Progenitor cell of endocrine pancreas (in vitro differentiated cells): ENCODE measurements at regions not wholly inside any gene's neighbourhood (a gene's known extent, or its start where the extent isn't known, plus 50 kb on each side); places are given as distances from the start of the nearest gene placed in this dataset.

Experiments used
- DNase-seq: peaks from one replicate; pipeline ENCODE4 v3.0.0; 2021; ENCODE audit warnings: low spot score; ENCODE audit not compliant: unreplicated experiment
- H3K27ac Mint-ChIP-seq: 2 replicates; pipeline ENCODE4 v1.8.0; 2021; ENCODE audit warnings: mild to moderate bottlenecking, moderate library complexity, mixed read lengths
- H3K27me3 Mint-ChIP-seq: 2 replicates; pipeline ENCODE4 v1.8.0; 2021; ENCODE audit warnings: mixed read lengths
- H3K36me3 Mint-ChIP-seq: 2 replicates; pipeline ENCODE4 v1.8.0; 2022; ENCODE audit warnings: mixed read lengths; ENCODE audit not compliant: insufficient read depth
- H3K4me1 Mint-ChIP-seq: 2 replicates; pipeline ENCODE4 v1.8.0; 2021; ENCODE audit warnings: low read depth, mixed read lengths
- H3K4me3 Mint-ChIP-seq: 2 replicates; pipeline ENCODE4 v1.8.0; 2021; ENCODE audit warnings: low read depth, mild to moderate bottlenecking, moderate library complexity, mixed read lengths
- H3K9me3 Mint-ChIP-seq: 2 replicates; pipeline ENCODE4 v1.8.0; 2021; ENCODE audit warnings: low read depth, mixed read lengths
- CTCF ChIP-seq: fragments of 200-600 bp; sonication (generic); IDR thresholded peaks from one replicate; pipeline ENCODE4 v1.5.0; 2021; ENCODE audit warnings: antibody characterized with exemption, mild to moderate bottlenecking; ENCODE audit not compliant: unreplicated experiment

GRCh38 chr21:19261731-19262376 is 858.3 kb upstream of the TMPRSS15 start:
- H3K4me1 Mint-ChIP-seq = no peaks in the 10 kb centered on the region
- H3K4me3 Mint-ChIP-seq = no peak overlapping the region
- no peak for DNase-seq
- no peaks in the 10 kb centered on the region for H3K27me3 Mint-ChIP-seq
- no peak overlapping the region for H3K27ac Mint-ChIP-seq
- no peaks in the 10 kb centered on the region for H3K36me3 Mint-ChIP-seq
- no peaks in the 10 kb centered on the region for H3K9me3 Mint-ChIP-seq
- no peak for TF ChIP-seq CTCF

- H3K4me1 Mint-ChIP-seq = no peaks in the 10 kb centered on the region
- H3K4me3 Mint-ChIP-seq = no peak overlapping the region
- H3K36me3 Mint-ChIP-seq = no peaks in the 10 kb centered on the region
- no peak for TF ChIP-seq CTCF
- H3K27ac Mint-ChIP-seq = no peak overlapping the region
- DNase-seq = no peak
- no peaks in the 10 kb centered on the region for H3K9me3 Mint-ChIP-seq
- H3K27me3 Mint-ChIP-seq = no peaks in the 10 kb centered on the region
Measured at GRCh38 chr21:19266636-19267035, 863.1 kb upstream of the TMPRSS15 start.

- Mint-ChIP-seq H3K36me3 (no peaks in the 10 kb centered on the region), H3K4me1 (no peaks in the 10 kb centered on the region), H3K4me3 (no peak overlapping the region), H3K27me3 (no peaks in the 10 kb centered on the region), H3K27ac (no peak overlapping the region), H3K9me3 (no peaks in the 10 kb centered on the region)
- no peak for TF ChIP-seq CTCF
- no peak for DNase-seq
Measured at GRCh38 chr21:19268686-19269085, 865.1 kb upstream of the TMPRSS15 start.

- no peak for TF ChIP-seq CTCF
- H3K27ac Mint-ChIP-seq = no peak overlapping the region
- no peaks in the 10 kb centered on the region for H3K27me3 Mint-ChIP-seq
- H3K36me3 Mint-ChIP-seq = no peaks in the 10 kb centered on the region
- H3K4me3 Mint-ChIP-seq = no peak overlapping the region
- H3K4me1 Mint-ChIP-seq = no peaks in the 10 kb centered on the region
- H3K9me3 Mint-ChIP-seq = no peaks in the 10 kb centered on the region
- DNase-seq = no peak
Measured at GRCh38 chr21:19275065-19275464, 871.5 kb upstream of the TMPRSS15 start.

GRCh38 chr21:19276665-19277064 is 873.1 kb upstream of the TMPRSS15 start:
- H3K27me3 Mint-ChIP-seq = no peaks in the 10 kb centered on the region
- no peak overlapping the region for H3K27ac Mint-ChIP-seq
- no peaks in the 10 kb centered on the region for H3K9me3 Mint-ChIP-seq
- no peak for DNase-seq
- H3K36me3 Mint-ChIP-seq = no peaks in the 10 kb centered on the region
- no peak overlapping the region for H3K4me3 Mint-ChIP-seq
- TF ChIP-seq CTCF = no peak
- H3K4me1 Mint-ChIP-seq = no peaks in the 10 kb centered on the region
